ENCODE measurements at regions not wholly inside any gene's neighbourhood (a gene's known extent, or its start where the extent isn't known, plus 50 kb on each side); places are given as distances from the start of the nearest gene placed in this dataset.
A peak's percentile ranks its signal among the peaks of the same experiment; 100 is the strongest.

GRCh38 chr1:163406772-163407171 is 85.0 kb downstream of the NUF2 start:
- no peak for DNase-seq (ENCODE audit: low read depth)

GRCh38 chr1:163408262-163408661 is 86.5 kb downstream of the NUF2 start:
- no peak for DNase-seq (ENCODE audit: low read depth)

DNA sequence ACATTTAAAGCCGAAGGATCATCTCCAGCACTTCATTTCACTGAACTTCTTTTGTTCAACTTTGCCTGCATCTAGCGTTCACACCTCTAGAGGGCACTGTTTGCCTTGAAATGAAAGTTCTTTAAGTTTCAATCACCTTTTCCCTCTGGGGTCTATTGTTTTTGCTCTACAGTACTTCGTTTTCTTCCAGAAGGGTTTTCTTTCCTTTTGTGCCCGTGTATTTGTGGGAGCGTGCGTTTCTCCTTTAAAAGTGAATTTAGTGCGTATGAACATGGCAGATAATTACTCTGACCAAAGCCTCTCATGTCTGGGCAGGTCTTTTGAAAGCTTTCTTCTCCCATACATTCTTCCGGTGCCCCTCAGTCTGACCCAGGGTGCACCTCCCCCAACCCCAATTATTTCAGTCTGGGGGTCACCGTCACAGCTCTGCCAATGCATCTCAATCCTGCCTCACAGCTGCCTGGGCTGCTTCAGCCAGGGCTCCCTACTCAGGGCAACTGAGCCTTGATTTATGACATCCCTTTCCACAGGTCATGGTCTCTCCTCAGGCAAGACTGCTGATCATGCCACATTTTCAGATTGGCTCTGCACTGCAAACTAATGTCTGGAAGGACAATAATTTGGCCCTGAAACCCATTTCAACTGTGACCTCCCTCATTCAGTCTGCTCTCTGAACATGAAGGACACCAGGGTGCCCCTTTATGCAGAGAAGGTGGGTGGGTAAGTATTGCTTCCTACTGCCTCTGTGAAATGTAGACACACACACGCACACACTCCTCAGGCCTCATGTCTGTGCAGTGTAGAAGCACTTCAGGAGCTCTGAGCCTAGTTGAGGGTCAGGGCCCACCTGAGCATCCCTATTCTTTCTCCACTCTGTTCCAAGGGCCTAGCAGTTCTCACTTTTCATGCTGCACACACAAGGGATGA is 88.6 kb downstream of the NUF2 start:
- peak; percentile 18 for DNase-seq (ENCODE audit: low read depth)

DNA sequence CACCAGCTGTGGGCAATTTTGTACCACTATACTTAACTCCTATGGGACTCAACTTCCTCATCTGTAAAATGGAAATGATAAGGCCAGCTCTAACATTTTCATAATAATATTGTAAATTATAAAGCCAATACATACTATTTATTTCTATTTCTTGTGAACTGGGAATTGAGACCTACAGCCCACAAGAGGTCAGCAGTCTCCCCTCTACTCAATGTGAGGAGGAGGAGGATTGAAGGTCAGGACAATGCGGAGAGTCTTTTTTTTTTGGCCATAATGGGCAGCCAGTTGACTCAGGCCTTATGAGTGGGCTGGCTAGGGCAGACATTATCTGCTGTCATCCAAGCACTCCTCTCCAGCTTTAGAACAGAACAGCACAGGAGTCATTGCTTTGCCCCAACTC is 90.5 kb downstream of the NUF2 start:
- DNase-seq (ENCODE audit: low read depth), result no peak

DNA sequence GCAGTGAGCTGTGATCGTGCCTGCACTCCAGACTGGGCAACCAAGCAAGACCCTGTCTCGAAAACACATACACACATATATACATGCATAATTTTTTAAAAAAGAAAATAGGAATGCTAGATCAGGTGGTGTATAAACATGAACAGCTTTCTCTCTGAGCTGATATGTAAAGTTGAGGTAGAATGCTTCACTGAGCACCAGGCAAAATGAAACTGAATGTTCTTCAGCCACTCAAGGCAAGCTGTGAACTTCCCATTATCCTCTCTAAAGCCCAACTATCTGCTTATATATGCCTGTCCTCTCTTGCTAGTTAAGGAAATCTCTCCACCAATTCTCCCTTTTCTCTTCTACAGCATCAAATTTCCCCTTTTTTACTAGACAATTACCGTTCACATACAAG is 93.0 kb downstream of the NUF2 start:
- no peak for DNase-seq (ENCODE audit: low read depth)

DNA sequence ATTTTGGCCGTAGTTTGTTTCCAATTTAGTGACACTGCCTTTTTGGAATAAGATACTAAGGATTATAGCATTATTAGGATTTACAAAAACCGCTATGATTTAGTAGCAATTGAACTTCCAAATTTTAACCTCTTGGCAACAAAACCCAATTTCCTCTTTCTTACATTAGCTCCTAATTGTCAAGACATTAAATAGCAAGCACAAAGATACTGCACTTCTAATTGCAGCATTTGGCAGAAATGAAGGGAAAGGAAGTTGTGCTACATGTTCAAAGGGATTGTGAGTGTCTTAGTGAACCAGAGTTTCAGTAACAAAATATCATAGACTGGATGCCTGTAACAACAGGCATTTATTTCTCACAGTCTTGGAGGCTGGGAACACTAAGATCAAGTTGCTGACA is 99.9 kb downstream of the NUF2 start:
- no peak for DNase-seq (ENCODE audit: low read depth)

- DNase-seq (ENCODE audit: low read depth), result no peak
Observed at GRCh38 chr1:163422738-163423404, 101.1 kb downstream of the NUF2 start.

DNA sequence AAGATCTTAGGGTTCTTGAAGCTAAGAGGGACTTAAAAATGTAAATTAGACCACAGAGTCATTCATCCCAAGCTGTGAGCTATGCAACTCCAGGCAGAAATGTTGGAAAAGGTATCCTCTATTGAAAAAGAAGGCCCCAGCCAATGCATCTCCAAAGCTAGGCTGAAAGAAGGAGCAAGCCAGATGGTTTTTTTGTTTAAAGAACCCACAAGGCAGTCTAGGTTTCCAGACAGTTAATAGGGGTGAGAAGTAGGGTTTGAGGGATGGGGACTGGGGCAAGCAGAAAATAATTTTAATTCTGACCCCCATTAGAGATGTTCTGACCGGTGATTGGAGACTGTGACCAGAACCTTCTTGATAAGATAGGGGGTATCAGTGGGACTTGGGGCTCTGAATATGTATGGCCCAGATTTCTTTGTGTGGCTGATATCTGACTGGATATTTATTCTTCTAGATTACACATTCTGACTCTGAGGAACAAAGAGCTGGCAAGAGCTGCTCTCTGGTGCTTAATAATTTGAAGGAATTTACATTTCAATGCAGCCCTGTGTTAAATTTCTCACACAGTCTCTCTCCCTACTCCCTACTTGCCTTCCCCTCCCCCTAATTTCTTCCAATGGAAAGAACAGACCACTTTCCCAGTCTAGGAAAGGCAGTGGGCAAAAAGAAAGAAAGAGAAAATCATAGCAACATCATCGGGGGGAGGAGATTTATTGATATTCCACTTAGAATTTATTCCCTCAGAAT is 104.9 kb downstream of the NUF2 start:
- no peak for DNase-seq (ENCODE audit: low read depth)

DNA sequence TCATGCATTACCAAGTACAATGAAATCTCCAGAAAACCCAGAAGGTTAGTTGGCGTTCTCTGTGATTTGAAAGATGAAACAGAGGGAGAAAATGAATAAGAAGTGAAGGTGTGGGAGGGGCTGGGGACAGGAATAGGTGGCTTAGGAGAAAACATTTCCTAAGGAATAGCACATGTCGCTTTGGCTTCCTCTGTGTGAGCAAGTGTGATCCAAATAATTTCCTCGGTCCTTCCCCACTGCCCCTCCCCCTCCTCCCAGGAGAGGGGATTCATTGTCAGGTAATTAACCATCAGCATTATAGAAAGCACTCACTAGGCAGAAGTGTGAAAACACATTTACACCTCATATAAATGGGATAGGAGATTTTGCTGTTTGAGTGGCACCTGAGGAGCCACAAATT is 105.5 kb downstream of the NUF2 start:
- DNase-seq (ENCODE audit: low read depth), result no peak

DNA sequence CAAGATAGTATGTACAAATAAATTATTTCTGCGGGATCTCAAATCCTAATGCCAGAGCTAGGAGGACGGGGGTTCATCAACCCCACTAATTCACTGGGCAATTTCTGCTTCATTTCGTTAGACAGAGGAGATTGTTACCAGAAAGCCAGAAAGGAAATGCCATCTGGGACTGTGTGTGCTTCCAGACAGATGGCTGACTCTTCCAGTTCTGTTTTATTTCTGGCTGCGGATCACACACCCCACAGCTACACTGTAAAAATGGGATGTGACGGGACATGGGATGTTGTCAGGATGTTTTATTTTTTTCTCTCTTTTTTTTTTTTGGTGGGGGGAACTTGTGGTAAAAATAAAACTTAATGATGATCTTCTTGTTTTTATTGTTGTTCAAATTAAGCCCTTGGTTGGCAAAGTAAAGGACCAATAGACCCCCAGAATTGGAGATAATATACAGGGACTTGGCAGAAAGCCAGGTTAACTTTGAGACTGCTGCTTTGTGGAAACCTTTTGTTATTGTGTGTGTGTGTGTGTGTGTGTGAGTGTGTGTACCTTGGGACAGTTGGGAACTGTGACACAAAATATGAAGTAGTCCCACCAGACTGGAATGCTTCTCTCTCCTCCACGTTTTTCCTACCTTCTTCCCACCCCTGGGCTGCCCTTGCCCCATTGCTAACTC is 114.5 kb downstream of the NUF2 start:
- no peak for DNase-seq (ENCODE audit: low read depth)

DNA sequence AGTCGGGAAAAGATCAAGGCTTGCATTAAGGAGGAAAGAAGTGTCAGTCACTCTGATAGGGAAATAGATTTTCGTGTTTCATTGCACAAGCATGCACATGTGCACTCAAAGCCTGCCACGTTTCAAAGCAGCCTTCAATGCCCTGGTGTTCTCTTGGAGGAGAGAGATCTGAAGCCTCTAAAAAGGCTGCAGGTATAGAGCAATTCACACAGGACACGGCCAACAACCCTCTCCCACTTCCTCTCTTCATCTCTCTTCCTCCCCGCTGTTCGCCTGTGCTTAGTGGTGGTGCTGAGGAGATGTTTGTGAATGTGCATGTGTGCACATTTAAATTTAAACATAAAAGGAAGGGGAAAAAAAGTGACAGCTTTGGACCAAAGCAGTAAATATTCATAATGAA is 117.7 kb downstream of the NUF2 start:
- no peak for DNase-seq (ENCODE audit: low read depth)

DNA sequence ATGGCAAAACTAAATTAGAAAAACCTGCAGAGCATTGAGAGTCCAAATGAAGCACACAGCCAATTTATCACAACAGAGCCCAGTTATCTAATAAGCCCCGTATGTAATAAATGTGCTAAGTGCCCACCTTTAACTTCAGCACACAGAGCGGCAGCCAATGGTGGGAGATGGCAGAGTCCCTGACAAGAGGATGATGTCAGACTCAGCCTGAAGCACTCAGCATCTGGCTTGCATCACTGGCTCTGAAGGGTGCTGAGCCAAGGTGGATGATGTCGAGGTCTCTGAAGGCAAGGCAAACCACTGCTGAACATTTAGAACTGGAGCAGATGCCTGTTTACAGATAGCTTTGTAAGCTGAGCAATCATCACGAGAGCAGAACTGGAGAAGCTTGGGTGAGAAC is 118.3 kb downstream of the NUF2 start:
- DNase-seq (ENCODE audit: low read depth), result no peak

- no peak for DNase-seq (ENCODE audit: low read depth)
Observed at GRCh38 chr1:163442231-163442879, 120.6 kb downstream of the NUF2 start.

GRCh38 chr1:163442895-163443294 is 121.1 kb downstream of the NUF2 start:
- DNase-seq (ENCODE audit: low read depth), result no peak

DNA sequence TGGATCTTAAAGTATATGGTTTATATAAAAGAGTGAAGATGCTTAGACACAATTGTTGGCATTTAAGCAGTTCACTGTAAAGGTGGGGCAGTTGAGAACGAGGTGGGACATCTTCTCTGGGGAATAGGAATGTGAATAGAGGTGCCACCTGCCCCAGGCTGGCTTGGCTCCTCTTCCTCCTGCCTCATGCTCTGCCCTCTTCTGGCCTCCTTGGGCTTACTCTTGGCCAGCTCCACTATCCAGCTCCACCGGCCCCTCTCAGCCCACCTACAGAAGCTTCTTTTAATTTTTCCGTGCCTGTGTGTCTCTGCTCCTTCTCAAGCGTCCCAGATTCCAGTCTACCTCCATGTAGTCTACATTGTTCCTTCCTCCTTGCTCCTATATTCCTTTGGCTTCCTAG is 122.1 kb downstream of the NUF2 start:
- no peak for DNase-seq (ENCODE audit: low read depth)

GRCh38 chr1:163444665-163445064 is 122.9 kb downstream of the NUF2 start:
- DNase-seq (ENCODE audit: low read depth), result no peak

GRCh38 chr1:163450986-163451385 is 129.2 kb downstream of the NUF2 start:
- DNase-seq (ENCODE audit: low read depth), result no peak

DNA sequence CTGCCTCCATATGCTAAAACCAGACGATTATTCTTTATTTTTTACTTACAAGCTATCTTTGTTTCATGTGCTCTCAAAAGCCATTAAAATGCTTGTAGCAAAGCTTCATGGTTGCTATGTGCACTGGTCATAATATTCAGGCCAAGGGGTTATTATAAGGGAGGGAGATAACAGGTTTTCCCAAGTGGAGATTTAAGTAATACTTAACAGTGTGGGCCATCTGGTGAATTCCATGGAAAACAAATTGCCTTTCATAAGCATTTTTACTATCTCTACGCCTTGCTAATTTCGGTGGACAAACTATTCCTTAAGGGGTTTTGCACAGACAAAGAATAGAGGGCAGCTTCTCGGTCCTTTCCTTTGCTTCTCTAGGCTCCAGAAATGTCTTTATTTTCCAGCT is 137.8 kb downstream of the NUF2 start:
- DNase-seq (ENCODE audit: low read depth), result no peak

- no peak for DNase-seq (ENCODE audit: low read depth)
Observed at GRCh38 chr1:163467289-163467688, 145.5 kb downstream of the NUF2 start.

DNA sequence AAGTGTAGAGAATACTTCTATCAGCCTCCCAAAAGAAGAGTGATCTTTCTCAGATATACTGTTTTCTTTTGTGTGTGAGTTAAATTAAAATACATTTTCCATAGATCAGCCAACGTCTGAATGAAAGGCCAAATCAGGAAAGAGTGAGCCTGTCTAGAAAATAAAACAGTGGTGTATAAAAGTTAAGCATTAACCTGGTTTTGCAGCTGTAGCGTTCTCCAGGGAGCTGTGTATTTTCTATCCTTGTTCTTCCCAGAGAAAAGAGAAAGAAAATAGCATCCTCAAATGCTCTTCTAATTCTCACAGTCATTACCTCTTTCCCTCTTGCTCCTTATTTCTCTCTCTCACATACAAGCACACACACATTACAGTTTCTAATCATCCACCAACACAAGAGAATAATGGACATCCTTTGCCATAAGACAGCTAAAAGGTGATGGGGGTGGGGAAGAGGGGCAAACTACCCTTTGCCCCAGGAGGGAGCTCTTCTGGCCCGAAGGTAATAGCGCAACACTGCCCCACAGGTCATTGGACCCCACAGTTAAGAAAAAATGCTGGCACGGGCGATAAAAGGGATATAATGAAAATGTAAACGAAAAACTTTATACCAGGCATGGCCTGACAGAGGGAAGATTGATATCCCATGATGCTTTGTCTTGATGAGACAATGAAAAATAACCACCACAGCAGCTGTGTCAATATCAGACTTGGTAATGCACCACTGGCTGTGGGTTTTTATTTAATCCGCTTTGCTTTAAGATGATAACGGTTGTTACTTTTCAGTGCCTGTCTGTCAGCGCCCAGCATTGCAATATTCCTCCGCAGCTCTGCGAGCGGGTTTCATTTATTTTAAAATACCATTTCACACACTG is 150.3 kb downstream of the NUF2 start:
- no peak for DNase-seq (ENCODE audit: low read depth)
